ENCODE measurements at regions not wholly inside any gene's neighbourhood (a gene's known extent, or its start where the extent isn't known, plus 50 kb on each side); places are given as distances from the start of the nearest gene placed in this dataset.

DNA sequence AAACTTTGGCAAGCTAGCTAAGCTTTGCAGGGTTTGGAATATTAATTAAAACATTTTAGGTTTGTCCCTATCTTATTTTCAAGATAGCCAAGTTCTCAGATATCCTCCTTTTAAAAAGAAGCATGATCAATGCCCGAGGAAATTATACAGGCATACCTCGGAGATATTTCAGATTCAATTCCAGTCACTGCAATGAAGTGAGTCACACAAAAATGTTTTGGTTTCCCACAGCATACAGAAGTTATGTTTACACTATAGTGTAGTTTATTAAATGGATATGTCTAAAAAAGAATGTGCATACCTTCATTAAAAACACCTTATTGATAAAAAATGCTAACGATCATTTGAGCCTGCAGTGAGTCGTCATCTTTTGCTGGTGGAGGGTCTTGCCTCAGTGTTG is 382.9 kb upstream of the NPVF start:
- no peak for TF ChIP-seq EZH2 (IDR thresholded peaks at IDR 0.05; ENCODE audit: insufficient read depth, low read length)
- TF ChIP-seq, protein P1, sequence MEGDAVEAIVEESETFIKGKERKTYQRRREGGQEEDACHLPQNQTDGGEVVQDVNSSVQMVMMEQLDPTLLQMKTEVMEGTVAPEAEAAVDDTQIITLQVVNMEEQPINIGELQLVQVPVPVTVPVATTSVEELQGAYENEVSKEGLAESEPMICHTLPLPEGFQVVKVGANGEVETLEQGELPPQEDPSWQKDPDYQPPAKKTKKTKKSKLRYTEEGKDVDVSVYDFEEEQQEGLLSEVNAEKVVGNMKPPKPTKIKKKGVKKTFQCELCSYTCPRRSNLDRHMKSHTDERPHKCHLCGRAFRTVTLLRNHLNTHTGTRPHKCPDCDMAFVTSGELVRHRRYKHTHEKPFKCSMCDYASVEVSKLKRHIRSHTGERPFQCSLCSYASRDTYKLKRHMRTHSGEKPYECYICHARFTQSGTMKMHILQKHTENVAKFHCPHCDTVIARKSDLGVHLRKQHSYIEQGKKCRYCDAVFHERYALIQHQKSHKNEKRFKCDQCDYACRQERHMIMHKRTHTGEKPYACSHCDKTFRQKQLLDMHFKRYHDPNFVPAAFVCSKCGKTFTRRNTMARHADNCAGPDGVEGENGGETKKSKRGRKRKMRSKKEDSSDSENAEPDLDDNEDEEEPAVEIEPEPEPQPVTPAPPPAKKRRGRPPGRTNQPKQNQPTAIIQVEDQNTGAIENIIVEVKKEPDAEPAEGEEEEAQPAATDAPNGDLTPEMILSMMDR (IDR thresholded peaks at IDR 0.05; ENCODE audit: insufficient read depth, low read depth, low read length), result no peak

Data from astrocyte (in vitro differentiated cells and primary cell).